ENCODE measurements at regions not wholly inside any gene's neighbourhood (a gene's known extent, or its start where the extent isn't known, plus 50 kb on each side); places are given as distances from the start of the nearest gene placed in this dataset.
"Not testable (repeated sequence)": the region's sequence is repeated elsewhere in the genome, so short reads cannot be mapped to it uniquely, and the experiment has no call there.

DNA sequence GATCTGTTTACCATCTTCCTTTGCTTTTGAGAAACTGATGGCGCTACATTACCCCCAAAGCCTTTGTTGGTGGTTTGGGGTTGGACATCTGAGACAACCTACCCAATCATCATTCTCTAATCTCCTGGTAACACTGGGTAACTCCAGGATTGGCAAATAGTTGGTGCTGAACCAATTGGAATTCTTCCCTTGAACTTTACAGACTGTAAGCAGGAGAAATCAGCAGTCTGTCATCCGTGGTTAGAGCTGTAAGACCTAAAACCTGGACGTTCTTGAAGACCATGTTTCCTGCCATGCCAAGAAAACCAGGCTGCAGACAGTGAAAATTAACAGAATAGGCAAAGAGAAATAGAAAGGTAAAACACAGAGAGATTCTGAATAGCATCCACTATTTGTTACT is 398.8 kb upstream of the SALL1 start:
- DNase-seq (ENCODE audit: low read depth), result no peak
- in situ Hi-C loops (cut with HindIII; ENCODE audit: low pct_unique_long_range_greater_than_20kb, low sequenced_read_pairs), result no loop called here

DNA sequence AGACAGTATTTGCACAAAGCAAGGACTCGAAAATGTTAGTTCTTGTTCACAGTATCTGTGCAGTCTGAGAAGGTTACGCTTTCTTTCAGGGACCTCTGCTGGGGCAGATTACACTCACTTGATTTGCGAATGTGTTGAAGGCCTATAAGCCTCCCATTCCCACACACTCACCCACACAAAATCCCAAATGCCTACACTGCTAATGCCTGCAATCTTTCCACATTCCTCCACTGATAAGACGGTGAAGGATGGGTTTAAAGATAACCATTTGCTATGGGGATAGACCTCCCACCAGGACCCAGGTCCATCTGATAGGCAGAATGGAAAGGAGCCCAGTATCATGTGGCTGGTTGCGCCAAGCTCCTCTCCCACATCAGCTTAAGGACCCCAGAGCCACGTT is 394.9 kb upstream of the SALL1 start:
- in situ Hi-C loops (cut with HindIII; ENCODE audit: low pct_unique_long_range_greater_than_20kb, low sequenced_read_pairs), result no loop called here
- DNase-seq (ENCODE audit: low read depth), result no peak

DNA sequence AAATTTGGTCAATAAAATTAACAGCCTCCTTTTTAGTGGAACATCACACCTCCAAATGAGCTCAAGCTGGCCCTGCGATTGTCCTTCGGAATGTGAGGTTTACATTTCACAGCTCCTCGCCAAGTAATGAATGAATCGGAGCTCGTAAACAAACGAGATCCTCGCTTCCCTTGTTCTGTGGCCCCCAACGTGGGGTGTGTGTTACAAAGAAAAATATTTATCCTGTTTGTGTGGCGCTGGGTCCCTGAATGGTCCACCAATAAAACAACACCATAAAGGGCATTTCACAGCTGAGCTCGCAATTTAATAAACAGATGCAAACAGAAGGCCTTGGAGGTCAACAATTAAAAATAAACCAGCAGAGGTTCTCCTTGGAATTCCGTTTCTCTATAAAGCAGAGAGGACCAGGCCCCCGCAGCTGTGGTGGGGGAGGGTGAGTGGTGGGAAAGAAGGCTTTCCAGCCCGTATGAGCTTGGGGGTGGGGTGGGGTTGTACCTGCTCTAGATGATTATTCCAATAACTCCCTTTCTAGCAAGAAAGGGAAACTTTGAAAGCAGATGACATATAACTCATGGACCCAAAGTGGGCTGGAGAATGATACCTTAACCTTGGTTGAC is 393.9 kb upstream of the SALL1 start:
- in situ Hi-C loops (cut with HindIII; ENCODE audit: low pct_unique_long_range_greater_than_20kb, low sequenced_read_pairs), result no loop called here
- no peak for DNase-seq (ENCODE audit: low read depth)

DNA sequence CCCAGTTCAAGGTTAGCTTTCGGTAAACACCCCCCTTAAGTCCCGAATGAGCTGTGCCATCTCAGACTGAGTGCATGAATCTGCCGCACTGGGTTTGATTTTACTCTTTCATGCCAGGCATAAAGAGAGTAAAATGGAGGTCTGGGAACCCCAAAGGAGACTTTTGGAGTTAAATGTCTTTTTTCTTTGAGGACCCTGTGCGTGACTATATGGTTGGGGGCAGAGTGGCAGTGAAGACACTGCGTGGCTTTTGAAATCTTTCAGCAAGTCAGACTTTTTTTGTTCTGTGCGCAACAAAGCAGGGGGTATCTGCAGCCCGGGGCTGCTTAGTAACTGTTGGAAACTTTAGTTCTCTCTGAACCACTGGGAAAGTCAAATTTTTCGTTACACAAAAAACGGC is 392.9 kb upstream of the SALL1 start:
- DNase-seq (ENCODE audit: low read depth), result no peak
- in situ Hi-C loops (cut with HindIII; ENCODE audit: low pct_unique_long_range_greater_than_20kb, low sequenced_read_pairs), result no loop called here

DNA sequence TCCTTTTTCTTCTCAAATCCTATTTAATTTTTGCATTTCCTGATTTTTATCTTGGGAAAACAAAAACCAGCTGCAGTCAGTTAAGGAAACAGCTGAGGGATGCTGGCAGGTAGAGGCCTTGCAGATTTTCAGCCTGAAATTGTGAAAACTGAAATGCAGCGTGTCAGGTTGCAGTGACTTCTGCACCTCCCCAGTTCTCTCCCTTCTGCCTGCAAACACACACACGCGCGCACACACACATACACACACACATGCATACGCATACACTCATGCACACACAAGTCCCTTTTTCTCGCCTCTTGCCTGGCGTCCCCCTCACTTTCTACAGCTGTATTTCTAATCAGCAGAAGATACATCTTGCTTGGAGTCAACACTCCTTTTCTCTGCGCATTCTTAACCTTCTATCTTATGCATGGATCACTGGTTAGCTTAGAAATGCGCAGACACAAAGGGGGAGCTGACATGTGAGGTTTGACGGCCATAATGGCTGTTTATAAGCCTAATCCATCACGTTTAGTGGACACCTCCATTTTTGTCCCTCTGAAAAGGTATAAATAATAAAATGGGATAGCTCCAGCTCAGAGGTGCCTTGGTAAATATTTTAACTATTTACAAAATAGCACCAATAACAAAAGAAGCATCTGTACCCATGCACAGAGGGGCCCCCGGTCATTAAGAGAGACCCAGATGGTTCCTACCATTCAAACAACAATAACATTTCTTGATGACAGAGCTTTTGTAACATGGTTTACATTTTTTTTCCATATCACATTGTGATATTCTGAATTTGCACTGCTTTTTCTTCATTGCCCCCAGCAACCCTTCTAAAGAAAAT is 392.1 kb upstream of the SALL1 start:
- in situ Hi-C loops (cut with HindIII; ENCODE audit: low pct_unique_long_range_greater_than_20kb, low sequenced_read_pairs), result no loop called here

GRCh38 chr16:51540259-51540658 is 389.2 kb upstream of the SALL1 start:
- no peak for DNase-seq (ENCODE audit: low read depth)
- in situ Hi-C loops (cut with HindIII; ENCODE audit: low pct_unique_long_range_greater_than_20kb, low sequenced_read_pairs), result no loop called here

More for the DNA sequence above, 392.1 kb upstream of the SALL1 start:
- no peak for DNase-seq (ENCODE audit: low read depth)

DNA sequence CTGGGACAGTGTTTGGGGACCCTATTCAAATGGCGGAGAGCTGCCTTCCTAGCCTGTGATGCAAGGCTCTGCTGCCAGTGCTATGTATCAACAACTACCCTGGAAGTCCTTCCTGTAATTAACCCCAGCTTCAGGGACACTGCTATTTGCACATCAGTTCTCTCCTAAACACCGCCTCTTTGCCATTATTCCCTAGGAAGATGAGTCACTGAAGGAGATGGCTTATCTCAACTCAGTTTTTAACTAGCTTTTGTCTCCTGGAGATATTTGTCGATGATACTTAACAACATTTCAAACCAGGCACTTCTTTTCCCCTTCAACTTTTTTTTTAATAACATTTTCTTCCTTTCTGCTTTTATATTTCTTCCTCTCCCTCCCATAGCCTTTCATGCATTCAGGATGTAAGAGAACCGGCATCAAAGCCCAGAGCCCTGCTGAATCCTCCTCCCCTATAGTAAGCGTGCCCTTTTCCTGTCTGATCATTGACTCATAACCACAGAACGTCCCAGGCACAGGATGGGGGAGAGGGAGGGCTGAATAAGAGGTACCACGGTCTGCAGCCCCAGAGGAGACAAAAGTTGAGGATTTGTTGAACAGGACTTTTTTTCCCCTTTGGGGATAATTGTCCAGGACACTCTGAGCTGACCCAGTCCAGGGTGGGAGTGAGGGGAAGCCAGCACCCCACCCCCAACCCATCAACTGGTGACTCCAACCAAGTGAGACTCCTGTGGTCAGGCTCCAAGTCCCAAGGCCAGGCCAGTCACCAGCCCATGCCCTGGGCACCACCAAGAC is 387.8 kb upstream of the SALL1 start:
- in situ Hi-C loops (cut with HindIII; ENCODE audit: low pct_unique_long_range_greater_than_20kb, low sequenced_read_pairs), result no loop called here

DNA sequence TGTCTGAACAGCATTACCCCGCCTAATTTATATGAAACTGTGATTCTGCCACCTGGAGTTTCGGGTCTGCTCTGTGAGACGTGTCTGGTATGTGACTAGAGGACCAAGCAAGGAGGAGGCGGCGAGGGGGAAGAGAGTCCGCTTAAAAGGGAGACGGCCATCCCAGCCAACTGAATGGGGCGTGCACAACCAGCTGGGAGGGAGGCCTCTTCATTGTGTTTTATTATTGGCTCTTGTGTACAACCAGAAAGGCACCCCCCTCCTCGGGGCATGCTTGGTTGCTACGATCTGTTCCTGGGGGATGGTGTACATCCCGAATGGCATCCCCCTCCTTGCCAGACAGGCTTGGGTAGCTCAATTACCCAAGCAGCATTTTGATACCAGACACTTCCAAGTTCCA is 384.5 kb upstream of the SALL1 start:
- no peak for DNase-seq (ENCODE audit: low read depth)
- in situ Hi-C loops (cut with HindIII; ENCODE audit: low pct_unique_long_range_greater_than_20kb, low sequenced_read_pairs), result no loop called here

More for the DNA sequence above, 387.8 kb upstream of the SALL1 start:
- peak; percentile 88 for DNase-seq (ENCODE audit: low read depth)

- no peak for DNase-seq (ENCODE audit: low read depth)
- in situ Hi-C loops (cut with HindIII; ENCODE audit: low pct_unique_long_range_greater_than_20kb, low sequenced_read_pairs), result no loop called here
These were observed 381.5 kb upstream of the SALL1 start for GRCh38 chr16:51532551-51532950.

DNA sequence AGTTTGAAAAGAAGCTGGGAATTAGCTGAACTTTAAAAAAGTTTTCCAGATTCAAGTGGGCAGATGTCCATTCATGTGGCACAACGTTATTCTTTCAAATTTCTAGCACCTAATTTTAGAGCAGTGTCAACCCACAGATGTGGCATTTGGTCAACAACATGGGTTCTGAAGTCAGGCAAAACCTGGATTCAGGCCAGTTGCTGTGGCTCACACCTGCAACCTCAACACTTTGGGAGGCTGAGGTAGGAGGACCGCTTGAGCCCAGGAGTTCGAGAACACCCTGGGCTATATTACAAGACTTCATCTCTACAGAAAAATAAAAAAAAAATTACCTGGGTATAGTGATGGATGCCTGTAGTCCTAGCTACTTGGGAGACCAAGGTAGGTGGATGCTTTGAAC is 380.2 kb upstream of the SALL1 start:
- in situ Hi-C loops (cut with HindIII; ENCODE audit: low pct_unique_long_range_greater_than_20kb, low sequenced_read_pairs), result no loop called here
- no peak for DNase-seq (ENCODE audit: low read depth)

- DNase-seq (ENCODE audit: low read depth), result no peak
These were observed 376.3 kb upstream of the SALL1 start for GRCh38 chr16:51527349-51527748.

GRCh38 chr16:51526621-51527020 is 375.6 kb upstream of the SALL1 start:
- in situ Hi-C loops (cut with HindIII; ENCODE audit: low pct_unique_long_range_greater_than_20kb, low sequenced_read_pairs), result no loop called here
- no peak for DNase-seq (ENCODE audit: low read depth)

More at GRCh38 chr16:51527349-51527748, 376.3 kb upstream of the SALL1 start:
- in situ Hi-C loops (cut with HindIII; ENCODE audit: low pct_unique_long_range_greater_than_20kb, low sequenced_read_pairs), result no loop called here

GRCh38 chr16:51524555-51525373 is 373.7 kb upstream of the SALL1 start:
- DNase-seq (ENCODE audit: low read depth), result peak; percentile 38
- in situ Hi-C loops (cut with HindIII; ENCODE audit: low pct_unique_long_range_greater_than_20kb, low sequenced_read_pairs), result no loop called here

DNA sequence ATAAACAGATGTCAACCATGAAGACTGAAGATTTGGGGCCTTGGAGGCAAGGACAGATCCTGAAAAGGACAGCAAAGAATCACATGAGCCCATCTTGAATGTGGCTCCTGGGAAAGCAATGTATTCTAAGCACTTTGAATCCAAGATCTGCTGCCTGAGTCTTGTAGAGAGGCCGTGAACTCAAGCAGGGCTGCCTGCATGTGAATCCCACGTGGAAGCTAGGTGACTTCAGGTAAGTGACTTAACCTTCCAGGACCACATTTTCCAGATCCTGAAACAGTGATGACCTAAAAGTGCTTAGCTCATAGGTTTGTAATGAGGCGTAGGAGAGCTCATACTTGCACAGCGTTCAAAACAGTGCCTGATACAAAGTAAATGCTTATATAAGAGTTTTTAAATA is 373.0 kb upstream of the SALL1 start:
- DNase-seq (ENCODE audit: low read depth), result no peak
- in situ Hi-C loops (cut with HindIII; ENCODE audit: low pct_unique_long_range_greater_than_20kb, low sequenced_read_pairs), result no loop called here

- in situ Hi-C loops (cut with HindIII; ENCODE audit: low pct_unique_long_range_greater_than_20kb, low sequenced_read_pairs), result no loop called here
- peak; percentile 18 for DNase-seq (ENCODE audit: low read depth)
These were observed 372.3 kb upstream of the SALL1 start for GRCh38 chr16:51523400-51523799.

GRCh38 chr16:51522902-51523301 is 371.8 kb upstream of the SALL1 start:
- DNase-seq (ENCODE audit: low read depth), result no peak
- in situ Hi-C loops (cut with HindIII; ENCODE audit: low pct_unique_long_range_greater_than_20kb, low sequenced_read_pairs), result no loop called here

DNA sequence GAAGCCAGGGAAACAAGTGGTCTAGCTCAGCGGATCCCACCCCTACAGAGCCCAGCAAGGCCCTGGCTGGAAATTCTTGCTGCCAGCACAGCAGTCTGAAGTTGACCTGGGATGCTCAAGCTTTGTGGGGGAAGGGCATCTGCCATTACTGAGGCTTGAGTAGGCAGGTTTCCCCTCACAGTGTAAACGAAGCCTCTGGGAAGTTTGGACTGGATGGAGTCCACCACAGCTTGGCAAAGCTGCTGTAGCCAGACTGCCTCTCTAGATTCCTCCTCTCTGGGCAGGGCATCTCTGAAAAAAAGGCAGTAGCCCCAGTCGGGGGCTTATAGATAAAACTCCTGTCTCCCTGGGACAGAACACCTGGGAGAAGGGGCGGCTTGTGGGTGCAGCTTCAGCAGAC is 365.9 kb upstream of the SALL1 start:
- DNase-seq (ENCODE audit: low read depth); in situ Hi-C loops (cut with HindIII; ENCODE audit: low pct_unique_long_range_greater_than_20kb, low sequenced_read_pairs): not testable (repeated sequence)

GRCh38 chr16:51510416-51510815 is 359.3 kb upstream of the SALL1 start:
- no peak for DNase-seq (ENCODE audit: low read depth)
- in situ Hi-C loops (cut with HindIII; ENCODE audit: low pct_unique_long_range_greater_than_20kb, low sequenced_read_pairs), result no loop called here
